ENCODE measurements at regions not wholly inside any gene's neighbourhood (a gene's known extent, or its start where the extent isn't known, plus 50 kb on each side); places are given as distances from the start of the nearest gene placed in this dataset.

DNA sequence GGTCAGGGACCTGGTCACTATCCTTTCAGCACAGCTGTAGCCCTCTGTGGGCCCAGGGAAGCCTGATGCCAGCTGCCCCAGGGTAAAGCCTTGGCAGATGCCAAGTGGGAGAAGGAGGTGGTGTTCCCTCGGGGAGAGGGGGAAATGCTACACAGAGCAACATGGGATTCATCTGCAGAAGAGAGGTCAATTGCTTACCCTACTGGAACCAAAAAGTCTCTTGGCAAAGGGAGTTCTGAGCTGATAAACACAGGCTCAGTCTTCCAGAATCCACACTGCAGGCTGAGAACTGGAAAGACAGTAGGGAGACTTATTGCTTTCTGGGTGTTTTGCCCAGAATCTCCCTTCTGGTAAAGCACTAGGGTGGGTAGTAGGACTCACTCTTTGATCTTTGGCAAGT lies 100.1 kb upstream of the NEO1 start (continued):
- TF ChIP-seq NR1H2 (CRISPR knock-in tag; IDR thresholded peaks at IDR 0.05) (no peak), NR3C1 (CRISPR knock-in tag; conservative IDR thresholded peaks at IDR 0.05; ENCODE audit: low read depth) (no peak), ATF1 (CRISPR knock-in tag; IDR thresholded peaks at IDR 0.05) (no peak), TEAD4 (CRISPR knock-in tag; IDR thresholded peaks at IDR 0.05) (no peak), NFE2L1 (CRISPR knock-in tag; IDR thresholded peaks at IDR 0.05) (no peak), ZNF423 (CRISPR knock-in tag; IDR thresholded peaks at IDR 0.05) (no peak)
- TF ChIP-seq, protein P1, sequence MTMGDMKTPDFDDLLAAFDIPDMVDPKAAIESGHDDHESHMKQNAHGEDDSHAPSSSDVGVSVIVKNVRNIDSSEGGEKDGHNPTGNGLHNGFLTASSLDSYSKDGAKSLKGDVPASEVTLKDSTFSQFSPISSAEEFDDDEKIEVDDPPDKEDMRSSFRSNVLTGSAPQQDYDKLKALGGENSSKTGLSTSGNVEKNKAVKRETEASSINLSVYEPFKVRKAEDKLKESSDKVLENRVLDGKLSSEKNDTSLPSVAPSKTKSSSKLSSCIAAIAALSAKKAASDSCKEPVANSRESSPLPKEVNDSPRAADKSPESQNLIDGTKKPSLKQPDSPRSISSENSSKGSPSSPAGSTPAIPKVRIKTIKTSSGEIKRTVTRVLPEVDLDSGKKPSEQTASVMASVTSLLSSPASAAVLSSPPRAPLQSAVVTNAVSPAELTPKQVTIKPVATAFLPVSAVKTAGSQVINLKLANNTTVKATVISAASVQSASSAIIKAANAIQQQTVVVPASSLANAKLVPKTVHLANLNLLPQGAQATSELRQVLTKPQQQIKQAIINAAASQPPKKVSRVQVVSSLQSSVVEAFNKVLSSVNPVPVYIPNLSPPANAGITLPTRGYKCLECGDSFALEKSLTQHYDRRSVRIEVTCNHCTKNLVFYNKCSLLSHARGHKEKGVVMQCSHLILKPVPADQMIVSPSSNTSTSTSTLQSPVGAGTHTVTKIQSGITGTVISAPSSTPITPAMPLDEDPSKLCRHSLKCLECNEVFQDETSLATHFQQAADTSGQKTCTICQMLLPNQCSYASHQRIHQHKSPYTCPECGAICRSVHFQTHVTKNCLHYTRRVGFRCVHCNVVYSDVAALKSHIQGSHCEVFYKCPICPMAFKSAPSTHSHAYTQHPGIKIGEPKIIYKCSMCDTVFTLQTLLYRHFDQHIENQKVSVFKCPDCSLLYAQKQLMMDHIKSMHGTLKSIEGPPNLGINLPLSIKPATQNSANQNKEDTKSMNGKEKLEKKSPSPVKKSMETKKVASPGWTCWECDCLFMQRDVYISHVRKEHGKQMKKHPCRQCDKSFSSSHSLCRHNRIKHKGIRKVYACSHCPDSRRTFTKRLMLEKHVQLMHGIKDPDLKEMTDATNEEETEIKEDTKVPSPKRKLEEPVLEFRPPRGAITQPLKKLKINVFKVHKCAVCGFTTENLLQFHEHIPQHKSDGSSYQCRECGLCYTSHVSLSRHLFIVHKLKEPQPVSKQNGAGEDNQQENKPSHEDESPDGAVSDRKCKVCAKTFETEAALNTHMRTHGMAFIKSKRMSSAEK (CRISPR knock-in tag; IDR thresholded peaks at IDR 0.05; ENCODE audit: borderline replicate concordance), result no peak

DNA sequence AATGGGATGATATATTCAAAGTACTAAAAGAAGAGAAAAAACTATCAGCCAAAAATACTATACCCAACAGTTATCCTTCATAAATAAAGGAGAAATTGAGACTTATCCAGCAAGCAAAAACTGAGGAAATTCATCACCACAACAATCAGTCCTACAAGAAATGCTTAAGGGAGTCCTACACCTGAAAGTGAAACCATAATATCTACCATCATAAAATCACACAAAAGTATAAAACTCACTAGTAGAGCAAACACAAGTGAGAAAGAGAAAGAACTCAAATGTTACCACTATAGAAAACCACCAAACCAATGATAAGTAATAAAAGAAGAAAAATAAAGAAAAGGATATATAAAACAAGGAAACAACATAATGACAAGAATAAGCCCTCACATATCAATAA lies 103.6 kb upstream of the NEO1 start:
- no peak for DNase-seq (ENCODE audit: low spot score)
- Mint-ChIP-seq H3K4me1 (no peaks in the 10 kb centered on the region), H3K27me3 (ENCODE audit: low read depth) (no peaks in the 10 kb centered on the region; the same call in 1 of the 2 replicates), H3K36me3 (no peaks in the 10 kb centered on the region), H3K27ac (no peak overlapping the region), H3K4me3 (no peak overlapping the region), H3K9me3 (no peaks in the 10 kb centered on the region)
- TF ChIP-seq GTF2I (CRISPR knock-in tag; conservative IDR thresholded peaks at IDR 0.05), result no peak
- no peak for TF ChIP-seq HMGA2 (CRISPR knock-in tag; IDR thresholded peaks at IDR 0.05)
- no peak for TF ChIP-seq NR3C1 (CRISPR knock-in tag; conservative IDR thresholded peaks at IDR 0.05; ENCODE audit: low read depth)
- no peak for TF ChIP-seq CBFB (CRISPR knock-in tag; IDR thresholded peaks at IDR 0.05; ENCODE audit: low read depth)
- no peak for TF ChIP-seq JUN (CRISPR knock-in tag; IDR thresholded peaks at IDR 0.05)
- TF ChIP-seq FOXP1 (CRISPR knock-in tag; IDR thresholded peaks at IDR 0.05; ENCODE audit: borderline replicate concordance), result no peak
- ATAC-seq, result no peak
- CTCF ChIA-PET, result no interaction called here
- POLR2A ChIA-PET, result no interaction called here

DNA sequence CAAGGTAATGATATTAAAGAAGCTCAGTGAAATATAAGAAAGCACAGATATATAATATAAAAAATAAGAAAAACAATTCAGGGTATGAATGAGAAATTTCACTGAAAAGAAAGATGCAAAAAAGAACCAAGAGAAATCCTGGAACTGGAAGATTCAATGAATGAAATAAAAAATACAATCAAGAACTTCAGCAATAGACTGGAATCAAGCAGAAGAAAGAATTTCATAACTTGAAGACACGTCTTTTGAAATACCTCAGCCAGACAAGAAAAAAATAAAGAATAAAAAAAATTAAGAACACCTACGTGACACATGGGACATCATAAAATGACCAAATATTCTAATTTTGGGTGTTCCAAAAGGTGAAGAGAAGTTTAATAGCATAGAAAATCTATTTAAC lies 104.6 kb upstream of the NEO1 start:
- Mint-ChIP-seq H3K36me3 (no peaks in the 10 kb centered on the region), H3K4me1 (no peaks in the 10 kb centered on the region), H3K4me3 (no peak overlapping the region), H3K27ac (no peak overlapping the region), H3K9me3 (no peaks in the 10 kb centered on the region), H3K27me3 (ENCODE audit: low read depth) (no peaks in the 10 kb centered on the region)
- DNase-seq (ENCODE audit: low spot score), result no peak
- CTCF ChIA-PET, result no interaction called here
- no peak for ATAC-seq
- POLR2A ChIA-PET, result no interaction called here
- no peak for TF ChIP-seq GRHL2 (CRISPR knock-in tag; IDR thresholded peaks at IDR 0.05; ENCODE audit: insufficient replicate concordance, severe bottlenecking)
- TF ChIP-seq, protein P2, sequence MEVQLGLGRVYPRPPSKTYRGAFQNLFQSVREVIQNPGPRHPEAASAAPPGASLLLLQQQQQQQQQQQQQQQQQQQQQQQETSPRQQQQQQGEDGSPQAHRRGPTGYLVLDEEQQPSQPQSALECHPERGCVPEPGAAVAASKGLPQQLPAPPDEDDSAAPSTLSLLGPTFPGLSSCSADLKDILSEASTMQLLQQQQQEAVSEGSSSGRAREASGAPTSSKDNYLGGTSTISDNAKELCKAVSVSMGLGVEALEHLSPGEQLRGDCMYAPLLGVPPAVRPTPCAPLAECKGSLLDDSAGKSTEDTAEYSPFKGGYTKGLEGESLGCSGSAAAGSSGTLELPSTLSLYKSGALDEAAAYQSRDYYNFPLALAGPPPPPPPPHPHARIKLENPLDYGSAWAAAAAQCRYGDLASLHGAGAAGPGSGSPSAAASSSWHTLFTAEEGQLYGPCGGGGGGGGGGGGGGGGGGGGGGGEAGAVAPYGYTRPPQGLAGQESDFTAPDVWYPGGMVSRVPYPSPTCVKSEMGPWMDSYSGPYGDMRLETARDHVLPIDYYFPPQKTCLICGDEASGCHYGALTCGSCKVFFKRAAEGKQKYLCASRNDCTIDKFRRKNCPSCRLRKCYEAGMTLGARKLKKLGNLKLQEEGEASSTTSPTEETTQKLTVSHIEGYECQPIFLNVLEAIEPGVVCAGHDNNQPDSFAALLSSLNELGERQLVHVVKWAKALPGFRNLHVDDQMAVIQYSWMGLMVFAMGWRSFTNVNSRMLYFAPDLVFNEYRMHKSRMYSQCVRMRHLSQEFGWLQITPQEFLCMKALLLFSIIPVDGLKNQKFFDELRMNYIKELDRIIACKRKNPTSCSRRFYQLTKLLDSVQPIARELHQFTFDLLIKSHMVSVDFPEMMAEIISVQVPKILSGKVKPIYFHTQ (CRISPR knock-in tag; IDR thresholded peaks at IDR 0.05), result no peak
- TF ChIP-seq, protein P3, sequence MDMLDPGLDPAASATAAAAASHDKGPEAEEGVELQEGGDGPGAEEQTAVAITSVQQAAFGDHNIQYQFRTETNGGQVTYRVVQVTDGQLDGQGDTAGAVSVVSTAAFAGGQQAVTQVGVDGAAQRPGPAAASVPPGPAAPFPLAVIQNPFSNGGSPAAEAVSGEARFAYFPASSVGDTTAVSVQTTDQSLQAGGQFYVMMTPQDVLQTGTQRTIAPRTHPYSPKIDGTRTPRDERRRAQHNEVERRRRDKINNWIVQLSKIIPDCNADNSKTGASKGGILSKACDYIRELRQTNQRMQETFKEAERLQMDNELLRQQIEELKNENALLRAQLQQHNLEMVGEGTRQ (CRISPR knock-in tag; IDR thresholded peaks at IDR 0.05), result no peak
- no peak for TF ChIP-seq ZNF121 (CRISPR knock-in tag; IDR thresholded peaks at IDR 0.05)
- TF ChIP-seq, protein P4, sequence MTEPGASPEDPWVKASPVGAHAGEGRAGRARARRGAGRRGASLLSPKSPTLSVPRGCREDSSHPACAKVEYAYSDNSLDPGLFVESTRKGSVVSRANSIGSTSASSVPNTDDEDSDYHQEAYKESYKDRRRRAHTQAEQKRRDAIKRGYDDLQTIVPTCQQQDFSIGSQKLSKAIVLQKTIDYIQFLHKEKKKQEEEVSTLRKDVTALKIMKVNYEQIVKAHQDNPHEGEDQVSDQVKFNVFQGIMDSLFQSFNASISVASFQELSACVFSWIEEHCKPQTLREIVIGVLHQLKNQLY (CRISPR knock-in tag; IDR thresholded peaks at IDR 0.05), result no peak
- TF ChIP-seq FOXP1 (CRISPR knock-in tag; IDR thresholded peaks at IDR 0.05; ENCODE audit: borderline replicate concordance), result no peak
- TF ChIP-seq, protein P5, sequence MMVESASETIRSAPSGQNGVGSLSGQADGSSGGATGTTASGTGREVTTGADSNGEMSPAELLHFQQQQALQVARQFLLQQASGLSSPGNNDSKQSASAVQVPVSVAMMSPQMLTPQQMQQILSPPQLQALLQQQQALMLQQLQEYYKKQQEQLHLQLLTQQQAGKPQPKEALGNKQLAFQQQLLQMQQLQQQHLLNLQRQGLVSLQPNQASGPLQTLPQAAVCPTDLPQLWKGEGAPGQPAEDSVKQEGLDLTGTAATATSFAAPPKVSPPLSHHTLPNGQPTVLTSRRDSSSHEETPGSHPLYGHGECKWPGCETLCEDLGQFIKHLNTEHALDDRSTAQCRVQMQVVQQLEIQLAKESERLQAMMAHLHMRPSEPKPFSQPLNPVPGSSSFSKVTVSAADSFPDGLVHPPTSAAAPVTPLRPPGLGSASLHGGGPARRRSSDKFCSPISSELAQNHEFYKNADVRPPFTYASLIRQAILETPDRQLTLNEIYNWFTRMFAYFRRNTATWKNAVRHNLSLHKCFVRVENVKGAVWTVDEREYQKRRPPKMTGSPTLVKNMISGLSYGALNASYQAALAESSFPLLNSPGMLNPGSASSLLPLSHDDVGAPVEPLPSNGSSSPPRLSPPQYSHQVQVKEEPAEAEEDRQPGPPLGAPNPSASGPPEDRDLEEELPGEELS (CRISPR knock-in tag; IDR thresholded peaks at IDR 0.05), result no peak
- TF ChIP-seq, protein P6, sequence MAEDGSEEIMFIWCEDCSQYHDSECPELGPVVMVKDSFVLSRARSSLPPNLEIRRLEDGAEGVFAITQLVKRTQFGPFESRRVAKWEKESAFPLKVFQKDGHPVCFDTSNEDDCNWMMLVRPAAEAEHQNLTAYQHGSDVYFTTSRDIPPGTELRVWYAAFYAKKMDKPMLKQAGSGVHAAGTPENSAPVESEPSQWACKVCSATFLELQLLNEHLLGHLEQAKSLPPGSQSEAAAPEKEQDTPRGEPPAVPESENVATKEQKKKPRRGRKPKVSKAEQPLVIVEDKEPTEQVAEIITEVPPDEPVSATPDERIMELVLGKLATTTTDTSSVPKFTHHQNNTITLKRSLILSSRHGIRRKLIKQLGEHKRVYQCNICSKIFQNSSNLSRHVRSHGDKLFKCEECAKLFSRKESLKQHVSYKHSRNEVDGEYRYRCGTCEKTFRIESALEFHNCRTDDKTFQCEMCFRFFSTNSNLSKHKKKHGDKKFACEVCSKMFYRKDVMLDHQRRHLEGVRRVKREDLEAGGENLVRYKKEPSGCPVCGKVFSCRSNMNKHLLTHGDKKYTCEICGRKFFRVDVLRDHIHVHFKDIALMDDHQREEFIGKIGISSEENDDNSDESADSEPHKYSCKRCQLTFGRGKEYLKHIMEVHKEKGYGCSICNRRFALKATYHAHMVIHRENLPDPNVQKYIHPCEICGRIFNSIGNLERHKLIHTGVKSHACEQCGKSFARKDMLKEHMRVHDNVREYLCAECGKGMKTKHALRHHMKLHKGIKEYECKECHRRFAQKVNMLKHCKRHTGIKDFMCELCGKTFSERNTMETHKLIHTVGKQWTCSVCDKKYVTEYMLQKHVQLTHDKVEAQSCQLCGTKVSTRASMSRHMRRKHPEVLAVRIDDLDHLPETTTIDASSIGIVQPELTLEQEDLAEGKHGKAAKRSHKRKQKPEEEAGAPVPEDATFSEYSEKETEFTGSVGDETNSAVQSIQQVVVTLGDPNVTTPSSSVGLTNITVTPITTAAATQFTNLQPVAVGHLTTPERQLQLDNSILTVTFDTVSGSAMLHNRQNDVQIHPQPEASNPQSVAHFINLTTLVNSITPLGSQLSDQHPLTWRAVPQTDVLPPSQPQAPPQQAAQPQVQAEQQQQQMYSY (CRISPR knock-in tag; IDR thresholded peaks at IDR 0.05), result no peak
